Gastroesophageal sphincter (tissue), 3 donors: ENCODE measurements at regions not wholly inside any gene's neighbourhood (a gene's known extent, or its start where the extent isn't known, plus 50 kb on each side); places are given as distances from the start of the nearest gene placed in this dataset.

Experiments used
- CTCF ChIP-seq, 4 experiments: fragments of 200-600 bp in 2 of 4; fragments of 450-650 bp in 2 of 4; sonication (generic) in 1 of 4; IDR thresholded peaks; one replicate each; pipeline ENCODE4 v1.5.1; 2017 to 2019; ENCODE audit warnings: antibody characterized with exemption in 4 of 4, mild to moderate bottlenecking in 2 of 4, moderate library complexity in 2 of 4
- POLR2A ChIP-seq, 2 donors: fragments of 450-650 bp; IDR thresholded peaks; one replicate each; pipeline ENCODE4 v1.6.1; 2017; ENCODE audit warnings: antibody characterized with exemption in 2 of 2, mild to moderate bottlenecking in 2 of 2, moderate library complexity in 1 of 2

- TF ChIP-seq CTCF (IDR thresholded peaks at IDR 0.05) (no peak), POLR2A (IDR thresholded peaks at IDR 0.05) (no peak)
Measured at GRCh38 chr9:33709269-33709668, 86.1 kb upstream of the PRSS3 start.
